ENCODE measurements at regions not wholly inside any gene's neighbourhood (a gene's known extent, or its start where the extent isn't known, plus 50 kb on each side); places are given as distances from the start of the nearest gene placed in this dataset.

GRCh38 chr7:123293710-123294109 is 93.9 kb upstream of the SLC13A1 start:
- TF ChIP-seq, protein P1, sequence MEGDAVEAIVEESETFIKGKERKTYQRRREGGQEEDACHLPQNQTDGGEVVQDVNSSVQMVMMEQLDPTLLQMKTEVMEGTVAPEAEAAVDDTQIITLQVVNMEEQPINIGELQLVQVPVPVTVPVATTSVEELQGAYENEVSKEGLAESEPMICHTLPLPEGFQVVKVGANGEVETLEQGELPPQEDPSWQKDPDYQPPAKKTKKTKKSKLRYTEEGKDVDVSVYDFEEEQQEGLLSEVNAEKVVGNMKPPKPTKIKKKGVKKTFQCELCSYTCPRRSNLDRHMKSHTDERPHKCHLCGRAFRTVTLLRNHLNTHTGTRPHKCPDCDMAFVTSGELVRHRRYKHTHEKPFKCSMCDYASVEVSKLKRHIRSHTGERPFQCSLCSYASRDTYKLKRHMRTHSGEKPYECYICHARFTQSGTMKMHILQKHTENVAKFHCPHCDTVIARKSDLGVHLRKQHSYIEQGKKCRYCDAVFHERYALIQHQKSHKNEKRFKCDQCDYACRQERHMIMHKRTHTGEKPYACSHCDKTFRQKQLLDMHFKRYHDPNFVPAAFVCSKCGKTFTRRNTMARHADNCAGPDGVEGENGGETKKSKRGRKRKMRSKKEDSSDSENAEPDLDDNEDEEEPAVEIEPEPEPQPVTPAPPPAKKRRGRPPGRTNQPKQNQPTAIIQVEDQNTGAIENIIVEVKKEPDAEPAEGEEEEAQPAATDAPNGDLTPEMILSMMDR (IDR thresholded peaks at IDR 0.05 in 8 of 11, conservative IDR thresholded peaks at IDR 0.05 in 3 of 11) = no peak
- no peak for TF ChIP-seq POLR2A (IDR thresholded peaks at IDR 0.05)

Measured in spleen (tissue), 7 donors.